IMR-90 (cell line): ENCODE measurements at regions not wholly inside any gene's neighbourhood (a gene's known extent, or its start where the extent isn't known, plus 50 kb on each side); places are given as distances from the start of the nearest gene placed in this dataset.
"Not testable (repeated sequence)": the region's sequence is repeated elsewhere in the genome, so short reads cannot be mapped to it uniquely, and the experiment has no call there.

Experiments used
- CEBPB ChIP-seq: IDR thresholded peaks from 2 replicates; pipeline ENCODE4 v1.6.1; 2012; ENCODE audit warnings: low read depth, low read length, improper control_type of control experiment
- MXI1 ChIP-seq: IDR thresholded peaks from 2 replicates; pipeline ENCODE4 v1.6.1; 2012; ENCODE audit warnings: low read depth, mild to moderate bottlenecking, low read length, moderate library complexity, borderline replicate concordance
- NFE2L2 ChIP-seq: fragments of 150-350 bp; IDR thresholded peaks from 2 replicates; pipeline ENCODE4 v1.6.1; 2016; ENCODE audit warnings: low read depth, mild to moderate bottlenecking, low read length
- POLR2A ChIP-seq: IDR thresholded peaks from 2 replicates; pipeline ENCODE4 v1.6.1; 2012; ENCODE audit warnings: mild to moderate bottlenecking, low read depth, low read length
- RCOR1 ChIP-seq: IDR thresholded peaks from 2 replicates; pipeline ENCODE4 v1.6.1; 2012; ENCODE audit warnings: mild to moderate bottlenecking, low read length, improper control_type of control experiment; ENCODE audit not compliant: insufficient replicate concordance
- TF ChIP-seq, protein P1 (sequence below): conservative IDR thresholded peaks from 2 replicates; pipeline ENCODE4 v1.5.1; 2012; ENCODE audit warnings: mild to moderate bottlenecking, low read depth, low read length, improper control_type of control experiment
- TF ChIP-seq, protein P2 (sequence below): fragments of 150-350 bp; IDR thresholded peaks from 2 replicates; pipeline ENCODE4 v1.6.1; 2017; ENCODE audit warnings: mild to moderate bottlenecking, antibody characterized with exemption, low read length, low read depth

- TF ChIP-seq, protein P1, sequence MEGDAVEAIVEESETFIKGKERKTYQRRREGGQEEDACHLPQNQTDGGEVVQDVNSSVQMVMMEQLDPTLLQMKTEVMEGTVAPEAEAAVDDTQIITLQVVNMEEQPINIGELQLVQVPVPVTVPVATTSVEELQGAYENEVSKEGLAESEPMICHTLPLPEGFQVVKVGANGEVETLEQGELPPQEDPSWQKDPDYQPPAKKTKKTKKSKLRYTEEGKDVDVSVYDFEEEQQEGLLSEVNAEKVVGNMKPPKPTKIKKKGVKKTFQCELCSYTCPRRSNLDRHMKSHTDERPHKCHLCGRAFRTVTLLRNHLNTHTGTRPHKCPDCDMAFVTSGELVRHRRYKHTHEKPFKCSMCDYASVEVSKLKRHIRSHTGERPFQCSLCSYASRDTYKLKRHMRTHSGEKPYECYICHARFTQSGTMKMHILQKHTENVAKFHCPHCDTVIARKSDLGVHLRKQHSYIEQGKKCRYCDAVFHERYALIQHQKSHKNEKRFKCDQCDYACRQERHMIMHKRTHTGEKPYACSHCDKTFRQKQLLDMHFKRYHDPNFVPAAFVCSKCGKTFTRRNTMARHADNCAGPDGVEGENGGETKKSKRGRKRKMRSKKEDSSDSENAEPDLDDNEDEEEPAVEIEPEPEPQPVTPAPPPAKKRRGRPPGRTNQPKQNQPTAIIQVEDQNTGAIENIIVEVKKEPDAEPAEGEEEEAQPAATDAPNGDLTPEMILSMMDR, result not testable (repeated sequence)
- not testable (repeated sequence) for TF ChIP-seq POLR2A, RCOR1, CEBPB, NFE2L2, MXI1
- TF ChIP-seq, protein P2, sequence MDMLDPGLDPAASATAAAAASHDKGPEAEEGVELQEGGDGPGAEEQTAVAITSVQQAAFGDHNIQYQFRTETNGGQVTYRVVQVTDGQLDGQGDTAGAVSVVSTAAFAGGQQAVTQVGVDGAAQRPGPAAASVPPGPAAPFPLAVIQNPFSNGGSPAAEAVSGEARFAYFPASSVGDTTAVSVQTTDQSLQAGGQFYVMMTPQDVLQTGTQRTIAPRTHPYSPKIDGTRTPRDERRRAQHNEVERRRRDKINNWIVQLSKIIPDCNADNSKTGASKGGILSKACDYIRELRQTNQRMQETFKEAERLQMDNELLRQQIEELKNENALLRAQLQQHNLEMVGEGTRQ, result not testable (repeated sequence)
Measured at GRCh38 chr16:88248761-88249160, 134.0 kb upstream of the ZNF469 start.
